Neural progenitor cell (in vitro differentiated cells): ENCODE measurements at regions not wholly inside any gene's neighbourhood (a gene's known extent, or its start where the extent isn't known, plus 50 kb on each side); places are given as distances from the start of the nearest gene placed in this dataset.

Source experiments
- DNase-seq: peaks from one replicate; pipeline ENCODE4 v3.0.0-alpha.2; 2016; ENCODE audit warnings: low spot score
- H2AFZ ChIP-seq: fragments of 200-600 bp; sonication (generic); replicated peaks from 2 replicates; pipeline ENCODE4 v1.6.1; 2016; ENCODE audit warnings: antibody characterized with exemption
- H3F3A ChIP-seq: fragments of 200-600 bp; sonication (generic); 2 replicates; pipeline ENCODE4 v1.6.1; 2016; ENCODE audit warnings: antibody characterized with exemption, low read depth
- H3K27ac ChIP-seq: fragments of 200-600 bp; sonication (generic); 2 replicates; pipeline ENCODE4 v1.5.1; 2016; ENCODE audit warnings: mild to moderate bottlenecking
- H3K27me3 ChIP-seq: fragments of 200-600 bp; sonication (generic); 2 replicates; pipeline ENCODE4 v1.6.1; 2016; ENCODE audit warnings: mild to moderate bottlenecking, moderate library complexity
- H3K36me3 ChIP-seq: fragments of 200-600 bp; sonication (generic); 2 replicates; pipeline ENCODE4 v1.5.1; 2016
- H3K4me1 ChIP-seq: fragments of 200-600 bp; sonication (generic); 2 replicates; pipeline ENCODE4 v1.6.1; 2016; ENCODE audit warnings: mixed run types
- H3K4me2 ChIP-seq: fragments of 200-600 bp; sonication (generic); 2 replicates; pipeline ENCODE4 v1.6.1; 2016
- H3K4me3 ChIP-seq: fragments of 200-600 bp; sonication (generic); 2 replicates; pipeline ENCODE4 v1.5.1; 2016
- H3K79me2 ChIP-seq: fragments of 200-600 bp; sonication (generic); 2 replicates; pipeline ENCODE4 v1.6.1; 2016; ENCODE audit warnings: low read depth
- H3K9ac ChIP-seq: fragments of 200-600 bp; sonication (generic); 2 replicates; pipeline ENCODE4 v1.6.1; 2016
- H3K9me3 ChIP-seq: fragments of 200-600 bp; sonication (generic); 2 replicates; pipeline ENCODE4 v1.5.1; 2016; ENCODE audit warnings: low read depth
- H4K20me1 ChIP-seq: fragments of 200-600 bp; sonication (generic); 2 replicates; pipeline ENCODE4 v1.6.1; 2016; ENCODE audit warnings: low read depth
- H3K27ac Mint-ChIP-seq: 3 replicates; pipeline ENCODE4 v1.8.0; 2021; ENCODE audit warnings: mixed read lengths
- H3K27me3 Mint-ChIP-seq: 2 replicates; pipeline ENCODE4 v1.8.0; 2022; ENCODE audit warnings: low read depth, mild to moderate bottlenecking, inconsistent platforms, moderate library complexity, mixed read lengths; ENCODE audit not compliant: insufficient read depth
- H3K36me3 Mint-ChIP-seq: 3 replicates; pipeline ENCODE4 v1.8.0; 2021; ENCODE audit warnings: mixed read lengths
- H3K4me1 Mint-ChIP-seq: 3 replicates; pipeline ENCODE4 v1.8.0; 2021; ENCODE audit warnings: mixed read lengths
- H3K4me3 Mint-ChIP-seq: 3 replicates; pipeline ENCODE4 v1.8.0; 2021; ENCODE audit warnings: mild to moderate bottlenecking, moderate library complexity, mixed read lengths
- H3K9me3 Mint-ChIP-seq: 3 replicates; pipeline ENCODE4 v1.8.0; 2020; ENCODE audit warnings: mixed read lengths
- CTCF ChIP-seq: fragments of 200-600 bp; sonication (generic); IDR thresholded peaks from 2 replicates; pipeline ENCODE4 v1.5.1; 2017; ENCODE audit warnings: antibody characterized with exemption, mild to moderate bottlenecking
- EZH2 ChIP-seq: fragments of 200-600 bp; sonication (generic); IDR thresholded peaks from 2 replicates; pipeline ENCODE4 v1.6.1; 2017; ENCODE audit warnings: antibody characterized with exemption, mild to moderate bottlenecking, moderate library complexity
- EZH2phosphoT487 ChIP-seq: fragments of 200-600 bp; sonication (generic); IDR thresholded peaks from 2 replicates; pipeline ENCODE4 v1.6.1; 2017; ENCODE audit warnings: antibody characterized with exemption

DNA sequence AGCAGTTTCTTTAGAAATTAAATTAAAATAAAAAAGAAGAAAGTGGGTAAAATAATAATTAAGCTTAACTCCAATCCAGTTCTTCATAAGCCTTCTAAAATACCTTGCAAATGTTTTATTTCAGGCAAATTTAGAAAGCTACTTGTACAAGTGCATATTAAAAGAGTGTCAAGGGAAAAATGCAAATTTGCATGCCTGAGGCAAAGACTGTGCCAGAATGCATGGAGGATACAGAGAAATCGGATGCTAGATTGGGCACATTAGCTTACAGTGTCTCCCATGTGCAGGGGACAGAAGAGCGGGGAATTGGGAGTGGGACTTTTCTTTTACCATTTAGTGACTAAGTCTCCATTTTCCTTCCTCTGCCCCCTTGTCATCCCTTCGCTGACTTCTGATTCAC is 173.0 kb upstream of the NWD2 start:
- Histone ChIP-seq H3K4me1 (no peaks in the 10 kb centered on the region), H3K9me3 (no peaks in the 10 kb centered on the region), H2AFZ (no peak overlapping the region), H3K27me3 (no peaks in the 10 kb centered on the region), H3K4me3 (no peak overlapping the region), H3K9ac (no peak overlapping the region), H3K27ac (no peak overlapping the region), H3K36me3 (no peaks in the 10 kb centered on the region), H3K79me2 (no peaks in the 10 kb centered on the region), H3K4me2 (no peak overlapping the region), H3F3A (no peaks in the 10 kb centered on the region), H4K20me1 (no peaks in the 10 kb centered on the region)
- TF ChIP-seq EZH2: no peak
- TF ChIP-seq EZH2phosphoT487: no peak
- H3K9me3 Mint-ChIP-seq: no peaks in the 10 kb centered on the region
- H3K27me3 Mint-ChIP-seq: no peaks in the 10 kb centered on the region
- H3K4me1 Mint-ChIP-seq: no peaks in the 10 kb centered on the region
- DNase-seq: no peak
- H3K27ac Mint-ChIP-seq: no peak overlapping the region
- H3K4me3 Mint-ChIP-seq: no peak overlapping the region
- no peaks in the 10 kb centered on the region for H3K36me3 Mint-ChIP-seq

DNA sequence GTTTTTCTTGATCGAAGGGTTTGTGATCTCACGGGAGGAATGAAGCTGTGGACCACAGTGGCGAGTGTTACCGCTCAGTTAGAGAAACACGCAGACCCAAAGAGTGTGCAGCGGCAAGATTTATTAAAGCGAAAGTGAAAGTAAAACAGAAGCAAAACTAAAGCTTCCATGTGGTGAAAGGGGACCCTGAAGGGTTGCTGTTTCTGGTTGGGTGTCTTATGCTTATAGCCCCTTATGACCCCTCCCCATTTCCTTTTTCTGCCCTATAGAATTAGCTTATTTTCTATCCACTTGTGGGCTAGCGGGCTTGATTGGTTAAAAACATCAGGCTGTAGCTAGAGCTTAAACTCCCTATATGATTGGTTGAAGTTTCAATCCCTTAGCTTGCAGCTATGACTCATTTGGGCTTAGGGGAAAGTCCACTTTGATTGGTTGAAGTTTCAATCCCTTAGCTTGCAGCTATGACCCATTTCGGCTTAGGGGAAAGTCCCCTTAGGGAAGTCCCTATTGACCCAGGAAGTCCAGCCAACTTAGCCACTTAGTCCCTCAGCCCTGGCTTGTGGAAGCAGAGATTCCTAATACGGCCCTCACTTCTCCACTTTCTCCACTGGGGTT is 171.2 kb upstream of the NWD2 start:
- H4K20me1 ChIP-seq: no peaks in the 10 kb centered on the region
- H3K4me1 ChIP-seq: no peaks in the 10 kb centered on the region
- H3K9me3 Mint-ChIP-seq: no peaks in the 10 kb centered on the region
- no peak overlapping the region for H3K4me2 ChIP-seq
- H3K9me3 ChIP-seq: no peaks in the 10 kb centered on the region
- H3K4me3 Mint-ChIP-seq: no peak overlapping the region
- H3K4me3 ChIP-seq: no peak overlapping the region
- H3K27me3 Mint-ChIP-seq: no peaks in the 10 kb centered on the region
- no peak for TF ChIP-seq EZH2phosphoT487
- TF ChIP-seq CTCF: no peak
- no peak for TF ChIP-seq EZH2
- no peaks in the 10 kb centered on the region for H3K36me3 ChIP-seq
- DNase-seq: no peak
- H3K27ac Mint-ChIP-seq: no peak overlapping the region
- H3F3A ChIP-seq: no peaks in the 10 kb centered on the region
- H3K4me1 Mint-ChIP-seq: no peaks in the 10 kb centered on the region
- H2AFZ ChIP-seq: no peak overlapping the region
- H3K27ac ChIP-seq: no peak overlapping the region
- H3K36me3 Mint-ChIP-seq: no peaks in the 10 kb centered on the region
- no peaks in the 10 kb centered on the region for H3K79me2 ChIP-seq
- no peak overlapping the region for H3K9ac ChIP-seq
- H3K27me3 ChIP-seq: no peaks in the 10 kb centered on the region

DNA sequence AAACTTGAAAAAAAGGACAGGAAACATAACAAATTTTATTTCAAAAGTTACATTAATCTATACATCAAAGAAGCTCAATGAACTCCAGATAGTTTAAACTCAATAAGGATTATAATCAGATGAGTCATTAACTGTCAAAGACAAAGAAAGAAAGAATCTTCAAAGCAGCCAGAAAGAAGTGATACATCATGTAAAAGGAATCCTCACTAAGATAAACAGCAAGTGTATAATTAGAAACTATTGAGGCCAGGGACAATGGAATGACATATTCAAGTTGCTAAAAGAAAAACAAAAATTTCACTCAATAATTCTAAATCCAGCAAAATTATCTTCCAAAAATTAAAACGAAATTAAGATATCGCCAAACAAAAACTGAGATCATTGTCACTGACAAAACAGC is 161.6 kb upstream of the NWD2 start:
- no peak for DNase-seq
- Histone ChIP-seq H3K79me2 (no peaks in the 10 kb centered on the region), H3K27ac (no peak overlapping the region), H3K4me3 (no peak overlapping the region), H2AFZ (no peak overlapping the region), H3K4me2 (no peak overlapping the region), H3K36me3 (no peaks in the 10 kb centered on the region), H3K4me1 (no peaks in the 10 kb centered on the region), H3K9ac (no peak overlapping the region), H3F3A (no peaks in the 10 kb centered on the region), H3K27me3 (no peaks in the 10 kb centered on the region), H3K9me3 (peaks cover 6% of the 10 kb centered on the region), H4K20me1 (no peaks in the 10 kb centered on the region)
- Mint-ChIP-seq H3K4me1 (no peaks in the 10 kb centered on the region), H3K27ac (no peak overlapping the region), H3K36me3 (no peaks in the 10 kb centered on the region), H3K27me3 (no peaks in the 10 kb centered on the region), H3K9me3 (peaks cover 16% of the 10 kb centered on the region), H3K4me3 (no peak overlapping the region)
- TF ChIP-seq EZH2phosphoT487 (no peak), EZH2 (no peak), CTCF (no peak)

DNA sequence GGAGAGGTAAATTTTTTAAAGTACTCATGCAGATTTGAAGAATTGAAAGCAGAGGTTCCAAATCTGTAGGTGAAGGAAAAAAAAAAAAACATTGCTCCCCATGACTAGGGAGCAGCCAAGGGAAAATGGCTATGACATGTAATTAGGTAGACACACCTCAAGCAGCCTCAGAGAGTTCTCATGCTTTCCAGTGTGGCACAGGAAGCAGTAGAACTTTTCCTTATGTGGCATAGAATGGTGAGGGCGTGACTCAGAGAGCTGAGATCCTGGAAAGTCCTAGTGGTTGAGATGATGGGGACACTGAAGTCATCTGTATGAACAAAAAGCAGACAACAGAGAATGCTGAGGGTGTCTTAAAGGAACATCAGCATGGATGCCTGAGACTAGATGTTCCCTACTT is 148.6 kb upstream of the NWD2 start:
- Histone ChIP-seq H3K4me1 (no peaks in the 10 kb centered on the region), H3K27me3 (no peaks in the 10 kb centered on the region), H3K27ac (no peak overlapping the region), H3K79me2 (no peaks in the 10 kb centered on the region), H3K9ac (no peak overlapping the region), H3K4me2 (no peak overlapping the region), H4K20me1 (no peaks in the 10 kb centered on the region), H2AFZ (no peak overlapping the region), H3K4me3 (no peak overlapping the region), H3K36me3 (no peaks in the 10 kb centered on the region), H3F3A (no peaks in the 10 kb centered on the region), H3K9me3 (no peaks in the 10 kb centered on the region)
- no peak for DNase-seq
- no peak for TF ChIP-seq CTCF
- TF ChIP-seq EZH2: no peak
- TF ChIP-seq EZH2phosphoT487: no peak
- Mint-ChIP-seq H3K27me3 (peaks cover 3% of the 10 kb centered on the region), H3K27ac (no peak overlapping the region), H3K4me3 (no peak overlapping the region), H3K9me3 (no peaks in the 10 kb centered on the region), H3K4me1 (no peaks in the 10 kb centered on the region), H3K36me3 (no peaks in the 10 kb centered on the region)
